CD4-positive, alpha-beta T cell treated with Interleukin-21 for 1 hour (primary cell): ENCODE measurements at regions not wholly inside any gene's neighbourhood (a gene's known extent, or its start where the extent isn't known, plus 50 kb on each side); places are given as distances from the start of the nearest gene placed in this dataset.

Source experiments
- DNase-seq: peaks from one replicate; pipeline ENCODE4 v3.0.0-alpha.2; 2020

- no peak for DNase-seq
Observed at GRCh38 chr10:123952099-123952498, 60.5 kb upstream of the CPXM2 start.

- DNase-seq, result no peak
Observed at GRCh38 chr10:123948030-123948823, 56.6 kb upstream of the CPXM2 start.

GRCh38 chr10:123945325-123945920, 53.8 kb upstream of the CPXM2 start:
- peak; percentile 2 for DNase-seq

GRCh38 chr10:123944661-123945060, 53.1 kb upstream of the CPXM2 start:
- DNase-seq, result no peak

- no peak for DNase-seq
Observed at GRCh38 chr10:123943307-123943706, 51.7 kb upstream of the CPXM2 start.

GRCh38 chr10:123942114-123942861, 50.7 kb upstream of the CPXM2 start:
- DNase-seq, result no peak
